RWPE1 (cell line): ENCODE measurements at regions not wholly inside any gene's neighbourhood (a gene's known extent, or its start where the extent isn't known, plus 50 kb on each side); places are given as distances from the start of the nearest gene placed in this dataset.

Experiments
- CTCF ChIA-PET: fragments of 350-600 bp; sonication (Branson Sonifier 250); formaldehyde crosslinking; extraction: SDS; loops from one replicate; lab custom pipeline; 2021; lab: Yijun Ruan, JAX
- POLR2A ChIA-PET: fragments of 400-600 bp; formaldehyde crosslinking; extraction: SDS; loops from one replicate; lab custom pipeline; 2020; ENCODE audit warnings: antibody characterized with exemption; ENCODE audit not compliant: low non-redundant PET; lab: Yijun Ruan, JAX
- DNase-seq: peaks from one replicate; pipeline ENCODE4 v3.0.0; 2012; ENCODE audit warnings: low spot score
- H3K27ac ChIP-seq: fragments of 450-650 bp; 2 replicates; pipeline ENCODE4 v1.5.1; 2017
- CTCF ChIP-seq: fragments of 450-650 bp; conservative IDR thresholded peaks from 2 replicates; pipeline ENCODE4 v1.5.1; 2017; ENCODE audit warnings: low read depth, mild to moderate bottlenecking

- H3K27ac ChIP-seq = no peak overlapping the region
- ChIA-PET POLR2A (no interaction called here), CTCF (no interaction called here)
- no peak for DNase-seq
- TF ChIP-seq CTCF = no peak
Measured at GRCh38 chr9:87233899-87234455, 263.7 kb upstream of the DAPK1 start.

- POLR2A ChIA-PET = no interaction called here
- H3K27ac ChIP-seq = no peak overlapping the region
- no peak for TF ChIP-seq CTCF
- DNase-seq = no peak
- CTCF ChIA-PET = interaction anchor here (0.7 kb wide), 1 partner anchor 40 kb away, joined by 3 read pairs; no protein-coding TSS in a partner anchor
Measured at GRCh38 chr9:87234854-87235253, 262.8 kb upstream of the DAPK1 start.

DNA sequence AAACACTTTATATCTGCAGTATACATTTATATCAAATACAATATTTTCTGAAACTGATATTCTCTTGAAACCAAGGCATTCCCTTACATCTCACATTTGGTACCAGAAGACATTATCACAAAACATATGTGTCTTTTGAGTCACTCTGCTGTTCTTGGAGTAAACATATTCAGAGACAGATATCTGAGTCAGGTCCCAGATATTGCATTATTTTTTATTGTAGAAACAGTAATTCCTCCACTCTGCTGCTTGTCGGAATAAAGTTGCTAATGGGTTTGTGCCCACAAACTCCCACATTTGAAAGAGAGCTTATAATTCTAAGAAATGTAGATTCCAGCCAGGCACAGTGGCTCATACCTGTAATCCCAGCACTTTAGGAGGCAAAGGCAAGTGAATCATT, 261.1 kb upstream of the DAPK1 start:
- TF ChIP-seq CTCF = no peak
- POLR2A ChIA-PET = no interaction called here
- CTCF ChIA-PET = no interaction called here
- no peak overlapping the region for H3K27ac ChIP-seq
- no peak for DNase-seq

DNA sequence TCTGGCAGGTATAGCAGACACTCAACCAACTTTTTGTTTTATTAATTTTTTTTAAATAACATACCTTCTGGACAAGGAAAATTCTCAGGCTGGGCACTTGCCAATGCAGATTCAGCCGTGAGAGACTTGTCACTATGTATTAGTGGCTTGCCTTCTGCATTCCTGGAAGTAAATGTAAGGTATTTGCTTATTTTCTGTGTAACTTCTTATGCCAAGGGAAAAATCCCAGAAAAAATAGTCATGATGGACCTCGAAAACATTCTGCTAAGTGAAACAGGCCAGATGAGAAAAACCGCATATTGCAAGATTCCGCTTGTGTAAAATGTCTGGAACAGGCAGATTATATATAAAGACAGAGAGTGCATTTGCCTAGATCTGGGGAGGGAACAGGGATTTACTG, 260.3 kb upstream of the DAPK1 start:
- TF ChIP-seq CTCF = no peak
- ChIA-PET POLR2A (no interaction called here), CTCF (no interaction called here)
- no peak overlapping the region for H3K27ac ChIP-seq
- no peak for DNase-seq

GRCh38 chr9:87238545-87238944, 259.1 kb upstream of the DAPK1 start:
- ChIA-PET CTCF (no interaction called here), POLR2A (no interaction called here)
- DNase-seq = no peak
- no peak overlapping the region for H3K27ac ChIP-seq
- no peak for TF ChIP-seq CTCF

DNA sequence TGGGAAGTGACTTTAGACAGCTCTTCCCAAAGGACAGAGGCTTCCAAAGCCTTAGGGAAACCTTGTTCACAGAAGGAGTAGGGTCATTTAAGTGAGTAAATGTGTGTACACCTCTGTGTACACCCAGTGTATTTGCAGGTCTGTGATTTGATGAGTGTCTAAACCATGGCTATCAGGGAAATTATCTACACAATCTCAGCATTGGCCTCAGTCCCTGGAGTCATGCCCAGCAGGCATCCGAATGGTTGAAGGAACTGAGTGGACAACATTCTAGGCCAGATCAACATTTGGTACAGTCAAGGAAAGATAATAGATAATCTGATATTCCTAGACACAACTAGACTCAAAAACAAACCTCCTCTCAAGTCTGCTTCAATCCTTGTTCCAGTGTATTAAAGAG, 258.4 kb upstream of the DAPK1 start:
- no peak for DNase-seq
- ChIA-PET CTCF (interaction anchor here (0.6 kb wide), 1 partner anchor 283 kb away, joined by 4 read pairs; no protein-coding TSS in a partner anchor), POLR2A (no interaction called here)
- no peak overlapping the region for H3K27ac ChIP-seq
- TF ChIP-seq CTCF = no peak
